Amygdala (tissue), 56 donors: ENCODE measurements at regions not wholly inside any gene's neighbourhood (a gene's known extent, or its start where the extent isn't known, plus 50 kb on each side); places are given as distances from the start of the nearest gene placed in this dataset.

Experiments
- DNase-seq, 56 donors: peaks; one replicate each; lab custom pipeline; 2025; lab: John Stamatoyannopoulos, UW

DNA sequence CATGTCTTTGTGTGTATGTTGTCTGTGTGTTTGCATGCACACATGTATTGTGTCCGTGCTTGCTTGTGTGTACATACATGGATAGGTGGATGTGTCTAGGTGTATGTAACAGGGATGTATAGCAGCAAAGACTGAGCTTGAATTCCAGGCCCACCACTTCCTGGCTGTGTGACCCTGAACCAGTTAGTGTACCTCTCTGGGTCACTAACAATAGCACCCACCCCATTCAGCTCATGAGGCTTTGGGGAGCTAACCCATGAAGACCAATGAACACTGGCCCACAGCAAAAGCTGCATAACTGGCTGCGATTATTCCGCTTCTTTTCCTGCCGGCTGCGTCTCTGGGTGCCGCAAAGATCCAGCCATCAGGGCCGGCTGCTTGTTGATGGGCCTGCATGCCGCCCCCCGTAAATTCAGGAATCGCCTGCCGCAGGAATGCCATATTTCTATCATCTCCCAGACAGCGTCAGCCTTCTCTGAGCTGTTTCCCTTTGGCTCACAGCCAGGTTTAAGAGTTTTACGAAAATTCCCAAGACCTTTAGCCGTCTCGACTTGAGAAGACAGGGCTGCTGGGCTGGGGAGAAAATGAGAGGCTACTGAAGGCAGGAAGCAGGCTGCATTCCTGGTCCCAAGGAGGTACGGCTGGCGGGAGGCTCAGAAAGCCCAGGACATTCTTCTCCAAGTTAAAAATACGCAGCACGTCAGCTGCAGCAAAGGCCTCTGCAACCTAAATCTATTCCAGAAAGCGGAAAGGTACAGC lies 224.6 kb downstream of the MN1 start:
- DNase-seq: no peak

DNA sequence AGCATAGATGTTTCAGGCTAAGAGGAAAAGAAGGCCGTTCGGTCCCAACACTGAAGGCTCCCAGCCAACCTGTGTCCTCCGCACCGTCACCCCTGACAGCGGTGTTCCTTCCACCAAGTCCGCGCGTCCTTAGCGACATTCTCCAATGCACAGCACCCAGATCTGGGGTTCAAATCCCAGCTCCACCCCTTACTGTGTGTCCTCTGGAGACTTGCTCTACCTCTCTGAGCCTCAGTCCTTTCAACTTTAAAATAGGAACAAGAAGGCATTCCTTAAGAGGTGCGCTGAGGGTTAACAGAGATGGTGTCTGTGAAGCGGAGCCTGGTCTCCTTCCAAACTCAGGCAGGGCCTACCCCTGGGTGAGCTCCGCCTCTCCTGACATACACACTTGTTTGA lies 224.0 kb downstream of the MN1 start:
- DNase-seq: no peak

DNA sequence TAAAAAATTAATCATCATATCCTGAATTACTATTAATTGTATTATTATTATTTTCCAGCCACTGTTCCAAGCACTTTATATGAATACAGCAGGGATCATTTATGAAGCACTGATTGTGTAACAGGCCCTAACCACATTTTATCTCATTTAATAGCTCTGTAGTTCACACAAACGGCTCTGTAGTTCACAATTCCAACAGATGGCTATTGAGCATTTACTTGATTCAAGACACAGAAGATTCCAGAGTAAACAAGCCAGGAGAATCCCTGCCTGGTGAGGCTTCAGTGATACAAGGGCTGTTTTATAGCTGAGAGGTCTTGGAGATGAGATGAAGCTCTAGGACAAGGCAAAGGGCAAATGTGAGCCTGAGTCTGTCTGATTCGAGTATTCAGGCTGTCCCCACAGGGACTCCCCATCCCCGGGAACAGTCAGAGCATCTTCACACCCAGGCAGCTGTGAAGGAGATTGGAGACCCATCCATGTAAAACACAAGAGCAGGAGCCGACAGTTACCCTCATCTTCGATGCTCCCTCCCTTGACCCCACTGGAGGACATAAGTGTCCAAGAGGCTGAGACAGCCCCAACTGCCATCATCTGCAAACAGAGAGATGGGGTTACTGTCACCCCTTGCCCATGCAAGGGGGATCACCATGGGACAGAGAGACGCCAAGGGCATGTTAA lies 222.5 kb downstream of the MN1 start:
- DNase-seq: no peak

DNA sequence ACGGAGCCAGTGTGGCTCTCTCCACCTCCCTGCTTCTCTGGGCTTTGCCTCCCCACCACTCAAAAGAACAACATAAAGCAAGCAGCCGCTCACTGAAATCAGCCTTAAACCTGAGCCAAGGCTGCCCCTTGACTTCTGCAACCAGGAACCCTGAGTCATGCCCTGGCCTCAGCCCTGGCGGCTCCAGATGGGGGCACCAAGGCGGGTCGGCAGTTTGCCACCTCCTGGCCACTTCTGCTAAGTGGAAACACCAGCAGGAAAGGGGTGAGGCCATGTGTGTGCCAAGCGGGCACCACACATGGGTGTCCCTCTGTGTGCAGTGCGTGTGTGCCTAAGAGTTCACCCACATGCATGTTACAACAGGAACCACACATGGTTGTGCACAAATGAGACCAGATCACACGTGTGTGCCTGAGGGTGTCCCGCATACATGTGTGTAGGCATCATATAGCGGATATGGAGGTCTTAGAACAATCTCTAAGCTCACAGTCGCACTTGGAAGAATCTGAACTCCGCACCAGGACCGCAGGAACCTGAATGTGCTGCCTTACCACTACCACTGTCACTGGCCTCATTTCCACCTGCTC lies 221.2 kb downstream of the MN1 start:
- no peak for DNase-seq

DNA sequence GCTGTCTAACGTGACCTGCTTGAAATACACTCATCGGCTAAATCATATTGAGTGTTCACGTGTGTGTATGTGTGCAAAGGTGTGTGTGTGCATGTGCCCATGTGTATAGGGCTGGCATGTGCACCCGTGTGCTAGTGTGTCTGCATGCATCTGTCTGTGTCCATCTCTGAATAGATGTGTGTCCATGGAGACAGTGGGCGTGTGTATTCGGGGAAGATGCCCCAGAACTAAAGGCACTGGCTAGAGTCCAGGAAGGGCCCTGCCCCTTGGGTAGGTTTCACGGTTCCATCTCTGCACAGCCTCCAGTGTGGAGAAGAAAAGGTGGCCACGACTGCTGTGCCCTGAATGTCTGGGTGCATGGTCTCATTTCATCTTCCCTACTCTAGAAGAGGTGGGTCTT lies 220.3 kb downstream of the MN1 start:
- DNase-seq: no peak

DNA sequence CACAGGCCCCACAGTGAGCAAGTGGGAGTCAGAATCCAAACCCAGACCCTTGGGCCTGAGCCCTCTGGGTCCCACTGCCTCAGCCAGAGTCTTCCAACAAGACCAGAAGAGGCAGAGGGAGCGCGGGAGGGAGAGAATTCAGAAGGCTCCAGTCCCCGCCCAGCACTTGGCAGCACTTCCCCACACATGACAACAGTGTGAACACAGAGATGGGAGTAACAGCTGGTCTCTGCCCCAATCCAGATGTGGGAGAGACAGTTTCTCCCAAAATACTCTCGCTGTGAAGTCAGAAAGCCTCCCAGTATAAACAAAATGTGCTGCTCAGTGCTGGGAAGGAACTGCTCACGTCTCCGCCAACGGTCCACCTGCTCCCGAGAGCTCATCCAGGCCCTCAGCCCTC lies 219.9 kb downstream of the MN1 start:
- DNase-seq: peak in 39 of 56 donors; percentile 1 to 77 (median 31)

DNA sequence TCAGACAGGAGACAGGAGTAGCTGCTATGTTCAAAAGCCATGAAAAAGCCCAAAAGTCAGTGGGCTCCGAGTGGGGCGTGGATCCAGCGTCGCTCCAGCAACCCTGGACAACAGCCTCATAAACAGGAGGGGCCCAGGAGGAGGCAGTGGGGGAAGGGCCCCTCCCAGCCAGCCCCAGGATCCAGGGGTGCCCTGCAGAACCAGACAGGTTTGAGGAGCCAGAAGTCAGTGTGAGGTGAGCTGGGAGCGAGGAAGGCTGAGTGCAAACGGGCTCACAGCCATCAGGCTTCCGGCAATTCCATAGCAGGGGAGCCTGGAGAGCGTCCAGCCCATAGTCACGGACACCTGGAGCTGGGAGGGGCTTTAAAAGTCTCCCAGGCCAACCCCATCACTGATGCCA lies 217.7 kb downstream of the MN1 start:
- no peak for DNase-seq

DNA sequence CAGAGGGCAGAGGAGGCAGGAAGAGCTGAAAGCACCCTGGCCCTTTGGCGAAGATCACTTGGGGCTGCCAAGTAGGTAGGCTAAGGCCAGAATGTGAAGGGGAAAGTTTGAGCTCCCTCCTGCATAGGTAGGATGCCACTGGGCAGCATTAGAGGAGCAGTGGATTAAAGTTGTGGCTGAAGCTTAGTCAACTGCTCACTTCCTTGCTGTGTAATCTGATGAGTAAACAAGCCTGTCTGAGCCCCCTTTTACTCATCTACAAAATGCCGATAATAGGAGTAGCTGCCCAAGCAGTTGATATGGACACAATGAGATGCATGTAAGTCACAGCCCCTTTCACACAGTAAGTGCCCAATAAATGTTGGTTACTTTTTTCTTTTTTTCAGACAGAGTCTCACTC lies 216.4 kb downstream of the MN1 start:
- no peak for DNase-seq

DNA sequence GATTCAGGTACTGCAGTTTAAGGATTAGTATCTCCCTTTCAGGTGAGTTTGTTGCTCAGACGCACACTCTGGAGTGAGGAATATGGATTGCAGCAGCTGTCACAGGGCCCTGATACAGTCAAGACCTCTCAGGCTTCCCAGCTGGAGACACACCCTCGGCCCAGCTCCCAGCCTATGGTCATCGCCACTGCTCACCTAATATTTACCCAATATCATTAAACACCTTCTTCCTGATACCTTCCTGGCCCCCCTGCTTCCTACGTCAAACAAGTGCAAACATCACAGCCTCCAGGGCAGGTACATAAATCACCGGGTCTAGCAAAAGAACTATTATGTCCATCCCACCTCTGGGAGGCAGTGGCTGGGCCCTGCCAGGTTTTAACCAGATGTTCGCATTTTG lies 213.3 kb downstream of the MN1 start:
- no peak for DNase-seq

DNA sequence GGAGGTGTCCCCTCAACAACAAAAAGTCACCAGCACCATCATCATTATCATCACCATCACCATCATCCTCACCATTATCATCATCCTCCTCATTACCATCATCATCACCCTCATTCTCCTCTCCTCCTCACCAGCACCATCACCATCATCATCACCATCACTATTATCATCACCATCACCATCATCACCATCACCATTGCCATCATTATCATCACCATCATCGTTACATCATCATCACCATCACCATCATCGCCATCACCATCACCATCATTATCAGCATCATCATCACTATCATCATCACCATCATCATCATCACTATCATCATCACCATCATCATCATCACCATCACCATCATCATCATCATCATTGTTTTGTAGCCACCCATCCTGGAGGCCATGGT lies 212.6 kb downstream of the MN1 start:
- no peak for DNase-seq

DNA sequence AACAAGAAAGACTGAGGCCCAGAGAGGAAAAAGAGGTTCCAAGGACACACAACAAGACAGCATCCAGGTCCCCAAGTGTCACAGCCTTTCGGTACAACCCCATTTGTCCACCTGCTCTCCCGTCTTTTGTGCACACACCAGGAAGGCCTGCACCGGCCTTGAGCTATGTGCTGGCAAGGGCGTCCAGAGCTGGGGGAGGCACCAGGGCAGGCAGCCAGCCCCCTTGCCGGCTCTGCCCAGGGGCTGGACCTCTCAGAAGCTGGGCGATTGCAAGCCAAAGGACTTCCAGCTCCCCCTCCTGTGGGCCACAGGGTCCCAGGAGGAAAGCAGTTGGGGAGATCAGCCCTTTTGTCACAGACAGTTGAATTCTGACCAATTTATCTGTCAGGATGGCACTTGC lies 210.5 kb downstream of the MN1 start:
- no peak for DNase-seq

DNA sequence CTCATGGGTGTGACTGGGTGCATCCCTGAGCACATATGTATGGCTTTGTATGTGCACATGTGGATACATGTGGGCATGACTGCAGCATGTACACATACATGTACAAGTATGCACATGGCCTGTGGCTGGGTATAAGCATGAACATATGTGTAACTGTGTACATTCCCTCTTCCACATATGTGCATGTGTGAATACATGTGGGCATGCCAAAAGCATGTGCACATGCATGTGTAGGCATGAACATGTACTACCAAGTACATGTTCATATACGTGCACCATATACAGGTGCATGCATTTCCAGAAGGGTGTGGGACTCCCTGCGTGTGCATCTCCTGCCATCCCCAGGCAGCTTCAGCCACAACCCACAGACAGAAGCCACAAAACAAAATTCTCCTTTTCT lies 208.2 kb downstream of the MN1 start:
- no peak for DNase-seq

DNA sequence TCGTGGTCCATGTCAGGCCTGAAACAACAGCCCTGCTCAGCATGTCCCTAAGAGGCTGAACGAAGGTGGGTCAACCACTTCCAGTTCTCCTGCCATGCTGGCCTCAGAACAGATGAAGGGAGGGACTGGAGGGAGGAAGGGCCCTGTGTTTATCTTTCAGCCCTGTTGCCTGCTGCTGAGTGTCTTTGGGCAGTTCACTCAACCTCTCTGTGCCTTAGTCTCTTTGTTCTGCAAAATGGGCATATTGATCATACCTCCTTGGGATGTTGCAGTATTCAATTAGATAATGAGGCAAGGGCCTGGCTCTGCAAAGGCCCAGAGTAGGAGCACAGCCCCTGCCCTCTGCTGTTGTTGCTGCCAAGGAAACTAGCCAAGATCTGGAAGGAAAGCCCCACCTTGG lies 207.5 kb downstream of the MN1 start:
- no peak for DNase-seq

DNA sequence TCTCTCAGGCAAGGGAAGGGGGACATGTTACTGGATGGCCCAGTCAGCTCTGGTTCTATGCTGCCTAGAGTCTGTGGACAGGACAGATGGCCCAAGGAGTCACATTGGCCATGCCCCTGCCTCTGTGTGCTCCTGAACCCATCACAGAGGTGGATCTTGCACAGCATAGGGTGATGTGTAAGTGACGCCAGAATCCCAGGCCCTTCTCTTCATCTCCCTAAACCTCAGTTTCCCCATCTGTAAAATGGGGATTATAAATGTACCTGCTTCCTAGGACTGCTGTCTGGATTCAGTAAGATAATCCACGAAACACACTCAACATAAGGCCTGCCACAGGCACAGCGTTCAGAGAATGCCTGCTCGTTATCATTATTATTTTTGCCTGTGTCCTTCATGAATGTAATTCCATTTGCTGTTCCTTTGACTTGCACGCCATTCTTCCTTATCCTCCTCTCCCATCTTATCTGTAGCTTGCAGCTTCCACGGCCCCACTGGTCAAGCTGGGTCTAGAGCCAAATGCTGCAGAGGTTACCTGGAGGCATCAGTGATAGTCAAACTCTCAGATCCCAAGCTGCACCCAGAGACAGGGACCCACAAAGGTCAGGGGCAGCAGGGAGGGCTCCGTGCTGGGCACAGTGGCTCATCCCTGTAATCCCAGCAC lies 207.0 kb downstream of the MN1 start:
- DNase-seq: no peak

DNA sequence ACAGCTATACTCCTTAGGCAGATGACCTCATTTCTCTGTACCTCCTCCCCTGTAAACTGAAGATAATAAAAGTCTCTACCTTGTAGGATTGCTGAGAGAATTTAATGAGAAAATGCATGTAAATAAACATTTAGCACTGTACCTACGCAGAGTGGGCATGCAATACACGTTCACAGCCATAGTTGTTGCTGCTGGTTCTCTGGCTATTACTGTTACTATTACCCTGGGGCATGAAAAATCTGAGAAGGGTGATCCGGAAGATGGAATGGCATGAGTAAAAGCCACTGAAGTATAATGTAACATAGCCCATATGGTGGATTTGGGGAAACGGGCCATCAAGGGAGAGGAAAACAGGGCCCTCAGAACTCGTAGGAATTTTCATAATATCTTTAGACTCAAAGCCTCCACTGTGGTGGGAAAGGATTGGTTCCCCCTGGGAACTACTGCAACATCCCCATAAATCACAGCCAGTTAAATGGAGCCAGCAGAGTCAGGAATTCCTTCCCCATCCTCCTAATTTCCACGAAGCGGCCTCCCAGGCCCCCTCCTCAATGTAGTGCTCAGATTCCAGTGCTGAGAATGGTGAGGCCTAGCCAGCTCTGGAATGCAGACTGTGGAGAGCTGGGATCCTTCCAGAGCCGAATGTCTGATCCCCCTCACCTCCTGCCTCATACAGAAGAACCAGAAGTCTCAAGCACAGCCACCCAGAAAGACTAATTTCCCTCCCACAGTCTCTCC lies 205.3 kb downstream of the MN1 start:
- no peak for DNase-seq

DNA sequence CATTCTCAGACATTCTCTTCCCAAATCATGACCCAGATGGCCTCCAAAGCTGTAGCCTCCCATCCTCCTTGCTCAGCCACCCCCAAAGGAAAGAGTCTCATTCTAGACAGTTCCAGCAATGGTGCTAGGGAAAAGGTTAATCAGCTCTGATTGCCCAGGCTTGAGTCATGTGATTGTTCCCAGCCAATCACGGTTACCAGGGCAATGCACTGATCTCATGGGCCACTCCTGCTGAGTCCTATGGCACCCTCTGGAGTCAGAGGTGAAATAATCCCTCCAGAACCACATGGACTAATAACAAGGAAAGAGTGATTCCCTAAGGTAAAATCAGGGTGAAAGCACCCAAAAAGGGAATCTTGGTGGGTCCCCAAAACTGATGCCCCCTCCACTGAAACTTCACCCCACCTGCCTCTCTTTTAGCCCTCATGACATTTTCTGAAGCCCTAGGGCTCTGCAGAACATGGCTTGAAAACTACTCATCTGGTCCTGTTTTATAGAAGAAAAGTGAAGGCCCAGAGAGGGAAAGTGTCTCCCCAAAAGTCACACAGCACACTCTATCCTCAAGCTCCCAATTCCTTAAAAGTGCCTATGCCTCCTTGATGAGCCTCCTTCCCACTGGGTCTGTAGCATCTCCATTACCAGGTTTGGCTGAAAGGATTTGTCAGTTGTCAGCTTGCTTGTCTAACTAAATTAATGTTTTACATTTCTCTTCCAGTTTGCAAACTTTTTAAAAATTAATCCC lies 203.7 kb downstream of the MN1 start:
- peak in 1 of 56 donors; percentile 15 for DNase-seq

DNA sequence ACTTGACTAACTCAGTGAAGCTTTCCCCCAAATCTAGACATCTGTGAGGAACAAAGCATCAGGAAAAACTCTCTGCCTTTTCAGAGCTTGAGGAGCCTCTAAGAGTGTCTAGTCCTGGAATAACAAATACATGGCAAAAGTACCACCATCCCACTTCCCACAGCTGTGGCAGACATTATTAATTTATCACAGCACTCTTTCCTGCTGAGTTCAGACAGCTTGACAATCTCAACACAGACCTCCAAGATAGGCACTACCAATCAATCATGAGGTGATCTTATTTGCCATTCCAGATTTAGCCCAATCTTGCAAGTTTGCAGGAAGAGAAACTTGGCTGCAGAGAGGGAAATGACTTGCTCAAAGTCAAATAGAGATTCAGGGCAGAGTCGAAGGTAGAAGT lies 202.8 kb downstream of the MN1 start:
- no peak for DNase-seq

DNA sequence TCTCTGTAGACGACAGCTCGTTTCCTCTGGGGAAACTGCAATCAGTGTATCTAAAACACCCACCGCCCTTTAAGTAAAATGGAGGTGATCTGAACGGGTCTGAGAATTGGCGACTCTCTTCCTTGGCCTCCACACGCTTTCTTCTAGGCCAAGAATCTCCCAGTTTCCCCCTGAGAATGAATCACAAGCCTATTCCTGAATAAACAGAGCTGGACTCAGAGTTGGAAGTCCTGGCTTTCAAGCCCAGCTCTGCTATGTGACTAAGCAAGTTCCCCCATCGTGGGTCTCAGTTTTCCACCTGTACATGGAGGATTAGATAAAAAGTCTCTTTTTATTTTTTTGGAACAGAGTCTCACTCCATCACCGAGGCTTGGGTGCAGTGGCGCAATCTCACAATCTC lies 200.4 kb downstream of the MN1 start:
- no peak for DNase-seq

DNA sequence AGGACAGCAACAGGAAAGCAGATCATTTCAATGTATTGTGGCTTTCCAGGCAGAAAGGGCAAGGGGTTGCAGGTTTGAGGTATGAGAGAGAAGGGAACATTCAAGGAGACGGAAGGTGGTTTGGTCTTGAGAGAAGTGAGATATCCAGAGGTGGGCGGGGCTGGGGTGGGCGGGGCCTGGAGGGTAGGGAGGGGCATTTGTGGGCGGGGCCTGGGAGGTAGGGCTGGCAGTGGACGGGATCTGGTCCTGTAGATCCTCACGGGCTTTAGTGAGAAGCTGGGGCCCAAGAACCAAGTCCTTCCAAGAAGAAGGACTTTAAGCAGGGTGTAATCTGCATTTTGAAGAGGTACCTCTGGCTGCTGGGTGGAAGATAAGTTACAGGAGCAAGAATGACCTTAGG lies 199.2 kb downstream of the MN1 start:
- no peak for DNase-seq

DNA sequence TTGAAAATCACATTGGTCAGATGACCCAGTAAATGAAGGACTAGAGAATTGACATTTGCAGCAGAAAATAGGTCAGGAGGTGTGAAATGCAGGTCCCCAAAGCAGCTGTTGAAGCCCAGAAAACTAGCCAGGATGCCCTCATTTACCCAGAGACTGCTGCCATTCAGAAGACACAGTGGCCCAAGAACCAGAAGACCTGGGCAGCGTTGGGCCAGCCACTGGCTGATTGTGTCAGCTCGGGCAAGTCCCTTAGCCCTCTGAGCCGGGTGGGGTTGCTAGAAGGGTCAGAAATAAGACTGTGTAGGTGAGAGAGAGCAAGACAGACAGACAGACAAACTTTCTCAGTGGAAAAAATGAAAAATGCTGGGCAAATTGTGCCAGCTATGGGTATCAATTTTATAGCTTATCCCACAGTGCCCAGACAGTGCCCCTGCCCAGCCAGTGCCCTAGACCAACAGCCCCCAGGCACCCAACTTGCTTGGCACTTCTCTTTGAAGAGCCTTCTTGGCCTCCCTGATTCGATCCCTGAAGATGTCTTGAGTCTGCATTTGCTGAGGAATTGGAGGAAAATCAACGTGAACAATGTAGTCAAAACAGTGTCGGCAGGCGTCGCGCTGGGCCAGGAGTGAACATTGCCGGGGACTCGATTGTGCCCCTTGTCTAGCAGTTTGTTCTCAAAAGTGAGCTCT lies 198.3 kb downstream of the MN1 start:
- no peak for DNase-seq
